ENCODE measurements at regions not wholly inside any gene's neighbourhood (a gene's known extent, or its start where the extent isn't known, plus 50 kb on each side); places are given as distances from the start of the nearest gene placed in this dataset.
"Not testable (repeated sequence)": the region's sequence is repeated elsewhere in the genome, so short reads cannot be mapped to it uniquely, and the experiment has no call there.

GRCh38 chr2:236369661-236370062, 105.5 kb upstream of the ASB18 start:
- WGBS: 55% methylated on average over 14 of the region's 14 CpGs
- H3K9me3 ChIP-seq: no peaks in the 10 kb centered on the region
- intact Hi-C loops (cut with DNase I): loop anchor here (10.0 kb wide), 1 partner anchor 135 kb away; a partner anchor contains a TSS

DNA sequence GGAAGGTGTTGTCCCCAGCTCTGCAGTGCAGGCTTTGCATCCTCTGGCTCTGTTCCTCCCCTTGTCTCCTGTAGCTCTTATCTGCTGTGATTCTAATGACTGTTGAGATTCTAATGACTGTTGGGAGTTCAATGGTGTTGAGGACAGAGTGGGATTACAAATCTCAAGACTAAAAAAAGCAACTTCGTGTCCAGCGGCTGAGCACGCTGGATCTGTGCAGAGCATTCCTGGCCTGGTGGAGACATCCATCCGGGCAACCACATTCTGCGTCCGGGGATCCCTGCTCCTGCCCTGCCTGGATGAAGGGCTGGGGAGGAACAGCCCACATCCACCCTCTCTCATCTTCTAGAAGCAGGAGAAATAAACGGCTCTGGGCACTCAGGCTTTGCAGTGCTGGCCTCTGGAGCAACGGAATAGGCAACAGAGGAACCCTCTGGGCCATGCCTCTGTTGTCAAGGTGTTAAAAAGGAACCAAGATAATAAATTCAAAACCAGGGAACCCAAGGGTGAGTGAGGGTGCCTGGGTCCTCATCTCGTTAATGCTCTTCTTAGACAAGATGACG, 106.7 kb upstream of the ASB18 start:
- H3K27me3 ChIP-seq (replicated peaks; ENCODE audit: insufficient read depth): no peaks in the 10 kb centered on the region
- no peaks in the 10 kb centered on the region for H3K9me3 ChIP-seq
- WGBS: 87% methylated on average over 10 of the region's 10 CpGs
- no peak overlapping the region for H3K27ac ChIP-seq
- H3K4me3 ChIP-seq: no peak overlapping the region
- no peaks in the 10 kb centered on the region for H3K36me3 ChIP-seq
- DNase-seq (ENCODE audit: low spot score): no peak
- intact Hi-C loops (cut with DNase I): no loop called here
- H3K4me1 ChIP-seq (replicated peaks): no peaks in the 10 kb centered on the region
- TF ChIP-seq CTCF (IDR thresholded peaks at IDR 0.05): no peak
- no peak for TF ChIP-seq POLR2A (IDR thresholded peaks at IDR 0.05)
- no peak for TF ChIP-seq POLR2AphosphoS5 (IDR thresholded peaks at IDR 0.05)

More at GRCh38 chr2:236369661-236370062, 105.5 kb upstream of the ASB18 start:
- TF ChIP-seq POLR2A (IDR thresholded peaks at IDR 0.05) (no peak), POLR2AphosphoS5 (IDR thresholded peaks at IDR 0.05) (no peak), CTCF (IDR thresholded peaks at IDR 0.05) (no peak)
- no peaks in the 10 kb centered on the region for H3K27me3 ChIP-seq (replicated peaks; ENCODE audit: insufficient read depth)
- DNase-seq (ENCODE audit: low spot score): no peak
- no peaks in the 10 kb centered on the region for H3K4me1 ChIP-seq (replicated peaks)
- H3K36me3 ChIP-seq: no peaks in the 10 kb centered on the region
- H3K27ac ChIP-seq: no peak overlapping the region
- H3K4me3 ChIP-seq: no peak overlapping the region

GRCh38 chr2:236375973-236376476, 111.8 kb upstream of the ASB18 start:
- Histone ChIP-seq H3K4me1 (replicated peaks) (no peaks in the 10 kb centered on the region), H3K36me3 (no peaks in the 10 kb centered on the region), H3K9me3 (no peaks in the 10 kb centered on the region), H3K4me3 (no peak overlapping the region), H3K27ac (no peak overlapping the region), H3K27me3 (replicated peaks; ENCODE audit: insufficient read depth) (no peaks in the 10 kb centered on the region)
- 84% methylated on average over 5 of the region's 5 CpGs for WGBS
- intact Hi-C loops (cut with DNase I): no loop called here
- DNase-seq (ENCODE audit: low spot score): no peak
- TF ChIP-seq POLR2AphosphoS5 (IDR thresholded peaks at IDR 0.05): no peak

DNA sequence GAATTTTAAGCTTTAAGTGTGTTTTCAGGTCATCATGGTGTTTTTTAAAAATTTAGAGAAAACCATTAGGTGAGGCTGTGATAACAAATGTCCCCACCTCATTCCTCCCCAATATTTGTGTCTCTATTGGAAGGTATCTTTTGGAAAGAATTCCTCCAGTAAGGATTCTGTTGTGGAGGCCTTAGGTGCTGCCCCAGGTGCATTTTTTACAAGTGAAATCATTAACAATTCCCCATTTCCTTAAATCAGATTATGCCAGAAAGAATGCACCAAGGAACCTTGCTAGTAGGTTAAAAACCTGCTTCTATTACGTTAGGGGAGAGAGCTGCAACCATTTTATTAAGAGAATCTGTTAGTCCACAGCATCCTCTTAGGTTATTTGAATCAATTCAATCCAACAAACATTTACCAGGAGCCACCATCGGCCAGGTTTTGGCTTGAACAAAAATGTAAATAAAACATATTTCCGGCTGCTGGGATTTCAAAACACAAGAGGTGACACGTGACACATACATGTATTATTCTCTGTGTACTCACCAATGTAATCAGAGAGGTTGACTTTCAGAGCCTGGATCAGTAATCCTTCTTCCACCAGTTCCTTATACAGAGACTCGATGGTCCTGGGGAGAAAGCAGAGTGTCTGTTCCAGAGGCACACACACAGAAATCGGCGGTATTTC, 112.5 kb upstream of the ASB18 start:
- no peak for TF ChIP-seq CTCF (IDR thresholded peaks at IDR 0.05)
- TF ChIP-seq POLR2AphosphoS5 (IDR thresholded peaks at IDR 0.05): peak; percentile 77
- H3K27ac ChIP-seq: no peak overlapping the region
- DNase-seq (ENCODE audit: low spot score): peak; percentile 43
- WGBS: 67% methylated on average over 7 of the region's 7 CpGs
- H3K4me3 ChIP-seq: no peak overlapping the region
- no peaks in the 10 kb centered on the region for H3K36me3 ChIP-seq
- intact Hi-C loops (cut with DNase I): no loop called here
- H3K9me3 ChIP-seq: no peaks in the 10 kb centered on the region
- H3K27me3 ChIP-seq (replicated peaks; ENCODE audit: insufficient read depth): no peaks in the 10 kb centered on the region
- H3K4me1 ChIP-seq (replicated peaks): no peaks in the 10 kb centered on the region

GRCh38 chr2:236380051-236380612, 115.9 kb upstream of the ASB18 start:
- no peak for DNase-seq (ENCODE audit: low spot score)
- Histone ChIP-seq H3K36me3 (no peaks in the 10 kb centered on the region), H3K4me1 (replicated peaks) (no peaks in the 10 kb centered on the region), H3K27ac (no peak overlapping the region), H3K27me3 (replicated peaks; ENCODE audit: insufficient read depth) (no peaks in the 10 kb centered on the region), H3K9me3 (no peaks in the 10 kb centered on the region), H3K4me3 (no peak overlapping the region)
- intact Hi-C loops (cut with DNase I): no loop called here
- no peak for TF ChIP-seq POLR2AphosphoS5 (IDR thresholded peaks at IDR 0.05)
- TF ChIP-seq CTCF (IDR thresholded peaks at IDR 0.05): no peak
- TF ChIP-seq POLR2A (IDR thresholded peaks at IDR 0.05): no peak
- 90% methylated on average over 16 of the region's 16 CpGs for WGBS

- WGBS: 58% methylated on average over 6 of the region's 6 CpGs
- H3K4me1 ChIP-seq (replicated peaks); H3K27me3 ChIP-seq (replicated peaks; ENCODE audit: insufficient read depth); H3K36me3 ChIP-seq; intact Hi-C loops (cut with DNase I); DNase-seq (ENCODE audit: low spot score); H3K4me3 ChIP-seq; H3K9me3 ChIP-seq; H3K27ac ChIP-seq: not testable (repeated sequence)
These were observed 117.0 kb upstream of the ASB18 start for GRCh38 chr2:236381253-236381652.

DNA sequence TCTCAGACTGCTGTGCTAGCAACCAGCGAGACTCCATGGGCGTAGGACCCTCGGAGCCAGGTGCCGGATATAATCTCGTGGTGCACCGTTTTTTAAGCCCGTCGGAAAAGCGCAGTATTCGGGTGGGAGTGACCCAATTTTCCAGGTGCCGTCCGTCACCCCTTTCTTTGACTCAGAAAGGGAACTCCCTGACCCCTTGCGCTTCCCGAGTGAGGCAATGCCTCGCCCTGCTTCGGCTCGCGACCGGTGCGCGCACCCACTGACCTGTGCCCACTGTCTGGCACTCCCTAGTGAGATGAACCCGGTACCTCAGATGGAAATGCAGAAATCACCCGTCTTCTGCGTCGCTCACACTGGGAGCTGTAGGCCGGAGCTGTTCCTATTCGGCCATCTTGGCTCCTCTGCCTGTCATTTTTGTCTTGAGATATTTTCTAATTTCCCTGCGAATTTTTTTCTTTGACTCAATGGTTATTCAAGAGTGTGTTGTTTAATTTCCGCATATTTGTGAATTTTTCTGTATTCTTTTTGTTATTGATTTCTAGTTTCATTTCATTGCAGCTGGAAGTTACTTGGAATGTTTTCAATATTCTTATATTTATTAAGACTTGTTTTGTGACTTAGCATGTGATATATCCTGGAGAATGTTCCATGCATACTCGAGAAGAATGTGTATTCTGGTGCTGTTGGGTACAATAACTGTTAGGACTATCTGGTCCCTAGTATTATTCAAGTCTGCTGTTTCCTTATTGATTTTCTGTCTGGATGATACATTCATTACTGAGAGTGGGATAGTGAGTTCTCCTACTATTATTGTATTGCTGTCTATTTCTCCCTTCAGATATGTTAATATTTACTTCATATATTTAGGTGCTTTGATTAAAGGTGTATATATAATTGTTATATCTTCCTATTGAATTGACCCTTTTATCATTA, 125.3 kb upstream of the ASB18 start:
- H3K27ac ChIP-seq; H3K9me3 ChIP-seq; DNase-seq (ENCODE audit: low spot score); H3K4me3 ChIP-seq; H3K36me3 ChIP-seq; intact Hi-C loops (cut with DNase I); H3K27me3 ChIP-seq (replicated peaks; ENCODE audit: insufficient read depth); H3K4me1 ChIP-seq (replicated peaks): not testable (repeated sequence)
- 94% methylated on average over 30 of the region's 30 CpGs for WGBS
